GM13976 (cell line): ENCODE measurements at regions not wholly inside any gene's neighbourhood (a gene's known extent, or its start where the extent isn't known, plus 50 kb on each side); places are given as distances from the start of the nearest gene placed in this dataset.

Source experiments
- DNase-seq: peaks from one replicate; pipeline ENCODE4 v3.0.0; 2012; ENCODE audit warnings: low spot score
- CTCF ChIP-seq: IDR thresholded peaks from 2 replicates; pipeline ENCODE4 v1.5.1; 2012; ENCODE audit warnings: borderline replicate concordance, mild to moderate bottlenecking; ENCODE audit not compliant: insufficient read depth; ENCODE audit errors: extremely low read depth, missing control alignments, control extremely low read depth
- in situ Hi-C: fragments of 300-500 bp; cut with MboI; formaldehyde crosslinking; loops from one replicate; pipeline ENCODE4 v1.12.0; 2022; ENCODE audit warnings: low sequenced_read_pairs, mixed read lengths, inconsistent platforms; ENCODE audit not compliant: unreplicated experiment

- no peak for DNase-seq
- TF ChIP-seq CTCF = no peak
- in situ Hi-C loops = no loop called here
Observed at GRCh38 chr21:15224346-15225086, 159.7 kb upstream of the NRIP1 start.

GRCh38 chr21:15227919-15228318 is 163.1 kb upstream of the NRIP1 start:
- no peak for TF ChIP-seq CTCF
- in situ Hi-C loops = no loop called here
- no peak for DNase-seq

- no peak for DNase-seq
- TF ChIP-seq CTCF = no peak
- in situ Hi-C loops = no loop called here
Observed at GRCh38 chr21:15229390-15229789, 164.6 kb upstream of the NRIP1 start.

- no peak for DNase-seq
- no peak for TF ChIP-seq CTCF
- in situ Hi-C loops = no loop called here
Observed at GRCh38 chr21:15233611-15234010, 168.8 kb upstream of the NRIP1 start.

- in situ Hi-C loops = no loop called here
- no peak for TF ChIP-seq CTCF
- DNase-seq = no peak
Observed at GRCh38 chr21:15236111-15236510, 171.3 kb upstream of the NRIP1 start.

GRCh38 chr21:15240848-15241247 is 176.0 kb upstream of the NRIP1 start:
- in situ Hi-C loops = no loop called here
- TF ChIP-seq CTCF = no peak
- no peak for DNase-seq

- in situ Hi-C loops = no loop called here
- no peak for TF ChIP-seq CTCF
- DNase-seq = no peak
Observed at GRCh38 chr21:15241997-15242736, 177.4 kb upstream of the NRIP1 start.
